ENCODE measurements at regions not wholly inside any gene's neighbourhood (a gene's known extent, or its start where the extent isn't known, plus 50 kb on each side); places are given as distances from the start of the nearest gene placed in this dataset.

GRCh38 chrX:63186137-63186536 is 165.0 kb downstream of the SPIN4 start:
- Histone ChIP-seq H3K4me1 (ENCODE audit: control insufficient read depth, insufficient read depth, low read length) (no peaks in the 10 kb centered on the region), H4K20me1 (ENCODE audit: insufficient read depth, low read length) (no peaks in the 10 kb centered on the region), H3K4me2 (ENCODE audit: low read depth, low read length) (no peak overlapping the region), H3K9me3 (ENCODE audit: control insufficient read depth, insufficient read depth, low read length) (no peaks in the 10 kb centered on the region), H2BK20ac (ENCODE audit: low read depth, low read length) (no peak overlapping the region), H3K9me1 (ENCODE audit: insufficient read depth, low read length) (no peaks in the 10 kb centered on the region), H3K36me3 (ENCODE audit: control insufficient read depth, insufficient read depth, low read length) (no peaks in the 10 kb centered on the region), H3K18ac (ENCODE audit: low read depth, low read length) (no peak overlapping the region), H3K27me3 (ENCODE audit: control insufficient read depth, insufficient read depth, low read length) (no peaks in the 10 kb centered on the region), H2BK15ac (ENCODE audit: low read depth, low read length) (no peak overlapping the region), H3K14ac (replicated peaks; ENCODE audit: low read depth, low read length) (no peak overlapping the region), H4K8ac (ENCODE audit: low read depth in 2 of 2, low read length in 2 of 2) (no peak overlapping the region), H4K91ac (ENCODE audit: insufficient read depth, low read depth, low read length) (no peak overlapping the region), H3K27ac (ENCODE audit: insufficient read depth, low read length) (no peak overlapping the region), H3K4me3 (ENCODE audit: insufficient read depth, low read depth, low read length) (no peak overlapping the region), H3K79me1 (ENCODE audit: low read depth in 1 of 2, low read length in 2 of 2) (no peaks in the 10 kb centered on the region), H3K56ac (ENCODE audit: extremely low read depth, insufficient read depth, low read length) (no peak overlapping the region), H2AFZ (replicated peaks; ENCODE audit: low read length, poor library complexity) (no peak overlapping the region), H3K9ac (ENCODE audit: low read depth, low read length) (no peak overlapping the region), H2BK120ac (ENCODE audit: low read depth, low read length) (no peak overlapping the region), H3K23ac (ENCODE audit: low read depth, low read length) (no peak overlapping the region), H2BK5ac (ENCODE audit: low read depth, low read length, poor library complexity, severe bottlenecking) (no peak overlapping the region), H3K4ac (ENCODE audit: low read depth, low read length) (no peak overlapping the region), H2AK9ac (replicated peaks; ENCODE audit: low read depth, low read length, poor library complexity) (no peak overlapping the region), H2AK5ac (ENCODE audit: low read depth, low read length) (no peak overlapping the region), H4K5ac (ENCODE audit: low read depth, low read length) (no peak overlapping the region)
- BruUV-seq (replicated peaks): no TSS peak
- ATAC-seq (ENCODE audit: low read depth) (no peak), DNase-seq (no peak)
- ChIA-PET POLR2A (ENCODE audit: unreplicated experiment) (no interaction called here), CTCF (no interaction called here)
- in situ Hi-C loops (cut with MboI; ENCODE audit: low sequenced_read_pairs): no loop called here
- WGBS, 2 experiments (ENCODE audit: extremely low coverage in 2 of 2, insufficient read length in 1 of 2): no CpG with 5 or more reads among the region's 1 CpG
- intact Hi-C loops (cut with micrococcal nuclease): no loop called here
- no peak for TF ChIP-seq FOS (IDR thresholded peaks at IDR 0.05; ENCODE audit: low read depth, low read length)
- TF ChIP-seq, protein P1, sequence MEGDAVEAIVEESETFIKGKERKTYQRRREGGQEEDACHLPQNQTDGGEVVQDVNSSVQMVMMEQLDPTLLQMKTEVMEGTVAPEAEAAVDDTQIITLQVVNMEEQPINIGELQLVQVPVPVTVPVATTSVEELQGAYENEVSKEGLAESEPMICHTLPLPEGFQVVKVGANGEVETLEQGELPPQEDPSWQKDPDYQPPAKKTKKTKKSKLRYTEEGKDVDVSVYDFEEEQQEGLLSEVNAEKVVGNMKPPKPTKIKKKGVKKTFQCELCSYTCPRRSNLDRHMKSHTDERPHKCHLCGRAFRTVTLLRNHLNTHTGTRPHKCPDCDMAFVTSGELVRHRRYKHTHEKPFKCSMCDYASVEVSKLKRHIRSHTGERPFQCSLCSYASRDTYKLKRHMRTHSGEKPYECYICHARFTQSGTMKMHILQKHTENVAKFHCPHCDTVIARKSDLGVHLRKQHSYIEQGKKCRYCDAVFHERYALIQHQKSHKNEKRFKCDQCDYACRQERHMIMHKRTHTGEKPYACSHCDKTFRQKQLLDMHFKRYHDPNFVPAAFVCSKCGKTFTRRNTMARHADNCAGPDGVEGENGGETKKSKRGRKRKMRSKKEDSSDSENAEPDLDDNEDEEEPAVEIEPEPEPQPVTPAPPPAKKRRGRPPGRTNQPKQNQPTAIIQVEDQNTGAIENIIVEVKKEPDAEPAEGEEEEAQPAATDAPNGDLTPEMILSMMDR (conservative IDR thresholded peaks at IDR 0.05; ENCODE audit: low read depth, low read length): no peak
- TF ChIP-seq BHLHE40 (IDR thresholded peaks at IDR 0.05; ENCODE audit: low read depth, low read length): no peak
- TF ChIP-seq, protein P2, sequence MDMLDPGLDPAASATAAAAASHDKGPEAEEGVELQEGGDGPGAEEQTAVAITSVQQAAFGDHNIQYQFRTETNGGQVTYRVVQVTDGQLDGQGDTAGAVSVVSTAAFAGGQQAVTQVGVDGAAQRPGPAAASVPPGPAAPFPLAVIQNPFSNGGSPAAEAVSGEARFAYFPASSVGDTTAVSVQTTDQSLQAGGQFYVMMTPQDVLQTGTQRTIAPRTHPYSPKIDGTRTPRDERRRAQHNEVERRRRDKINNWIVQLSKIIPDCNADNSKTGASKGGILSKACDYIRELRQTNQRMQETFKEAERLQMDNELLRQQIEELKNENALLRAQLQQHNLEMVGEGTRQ (IDR thresholded peaks at IDR 0.05; ENCODE audit: low read depth, low read length): no peak
- TF ChIP-seq SMC3 (IDR thresholded peaks at IDR 0.05; ENCODE audit: low read depth, low read length): no peak
- no peak for TF ChIP-seq CEBPB (IDR thresholded peaks at IDR 0.05; ENCODE audit: low read depth, low read length)
- TF ChIP-seq POLR2A (IDR thresholded peaks at IDR 0.05; ENCODE audit: low read depth, low read length): no peak
- TF ChIP-seq CHD1 (IDR thresholded peaks at IDR 0.05; ENCODE audit: low read depth, low read length): no peak
- no peak for TF ChIP-seq MAZ (IDR thresholded peaks at IDR 0.05; ENCODE audit: borderline replicate concordance, low read depth, low read length)
- no peak for TF ChIP-seq ELK1 (IDR thresholded peaks at IDR 0.05; ENCODE audit: borderline replicate concordance, low read depth, low read length)
- no peak for TF ChIP-seq MXI1 (IDR thresholded peaks at IDR 0.05; ENCODE audit: borderline replicate concordance, low read depth, low read length)
- TF ChIP-seq RAD21 (IDR thresholded peaks at IDR 0.05; ENCODE audit: low read length): no peak
- no peak for TF ChIP-seq RCOR1 (IDR thresholded peaks at IDR 0.05; ENCODE audit: insufficient replicate concordance, low read length)
- TF ChIP-seq NFE2L2 (IDR thresholded peaks at IDR 0.05; ENCODE audit: low read depth, low read length): no peak
- no peak for TF ChIP-seq MAFK (IDR thresholded peaks at IDR 0.05; ENCODE audit: low read depth, low read length)
- no peak for TF ChIP-seq RFX5 (IDR thresholded peaks at IDR 0.05; ENCODE audit: low read depth, low read length)
- dilution Hi-C loops (cut with HindIII; ENCODE audit: low sequenced_read_pairs, unreplicated experiment): no loop called here
